SK-N-MC (cell line): ENCODE measurements at regions not wholly inside any gene's neighbourhood (a gene's known extent, or its start where the extent isn't known, plus 50 kb on each side); places are given as distances from the start of the nearest gene placed in this dataset.

Source experiments
- EZH2 ChIP-seq: fragments of 200-600 bp; sonication (generic); IDR thresholded peaks from one replicate; pipeline ENCODE4 v1.6.1; 2017; ENCODE audit warnings: antibody characterized with exemption
- POLR2AphosphoS5 ChIP-seq: IDR thresholded peaks from 2 replicates; pipeline ENCODE4 v1.6.1; 2012; ENCODE audit warnings: mild to moderate bottlenecking, low read depth, low read length, borderline replicate concordance

DNA sequence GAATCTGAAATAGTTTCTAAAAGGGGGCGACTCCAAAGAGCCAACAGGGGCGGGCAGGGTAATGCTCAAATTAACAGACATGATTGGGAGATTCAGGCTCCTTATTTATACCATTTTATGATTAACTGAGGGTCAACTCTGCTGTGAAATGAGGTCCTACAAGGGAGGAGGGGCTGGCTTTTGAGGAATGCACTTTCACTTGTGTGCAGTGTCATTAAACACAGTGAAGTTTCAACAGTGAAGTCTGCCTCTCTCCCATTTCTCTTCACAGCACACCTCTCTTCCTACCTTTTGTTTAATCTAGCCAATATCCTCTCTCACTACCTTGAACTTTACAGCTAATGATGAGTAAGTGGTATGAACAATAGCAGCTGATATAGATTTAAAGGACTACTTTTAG lies 557.3 kb upstream of the CITED2 start:
- TF ChIP-seq POLR2AphosphoS5 = no peak
- no peak for TF ChIP-seq EZH2
